Nephron progenitor cell (in vitro differentiated cells): ENCODE measurements at regions not wholly inside any gene's neighbourhood (a gene's known extent, or its start where the extent isn't known, plus 50 kb on each side); places are given as distances from the start of the nearest gene placed in this dataset.

ENCODE experiments used
- DNase-seq: peaks from one replicate; pipeline ENCODE4 v3.0.0; 2021
- H3K27ac Mint-ChIP-seq: 2 replicates; pipeline ENCODE4 v1.8.0; 2021; ENCODE audit warnings: mild to moderate bottlenecking, moderate library complexity, mixed read lengths
- H3K27me3 Mint-ChIP-seq: 2 replicates; pipeline ENCODE4 v1.8.0; 2021; ENCODE audit warnings: mild to moderate bottlenecking, low read depth, mixed read lengths; ENCODE audit not compliant: poor library complexity
- H3K36me3 Mint-ChIP-seq: 2 replicates; pipeline ENCODE4 v1.8.0; 2021; ENCODE audit warnings: low read depth, mixed read lengths
- H3K4me1 Mint-ChIP-seq: 2 replicates; pipeline ENCODE4 v1.8.0; 2021; ENCODE audit warnings: mixed read lengths
- H3K4me3 Mint-ChIP-seq: 2 replicates; pipeline ENCODE4 v1.8.0; 2021; ENCODE audit warnings: mild to moderate bottlenecking, moderate library complexity, mixed read lengths
- H3K9me3 Mint-ChIP-seq: 2 replicates; pipeline ENCODE4 v1.8.0; 2021; ENCODE audit warnings: mild to moderate bottlenecking, moderate library complexity, mixed read lengths
- TF ChIP-seq, protein P1 (sequence below): fragments of 200-600 bp; sonication (generic); IDR thresholded peaks from 2 replicates; pipeline ENCODE4 v1.5.0; 2021; ENCODE audit warnings: antibody characterized with exemption

DNA sequence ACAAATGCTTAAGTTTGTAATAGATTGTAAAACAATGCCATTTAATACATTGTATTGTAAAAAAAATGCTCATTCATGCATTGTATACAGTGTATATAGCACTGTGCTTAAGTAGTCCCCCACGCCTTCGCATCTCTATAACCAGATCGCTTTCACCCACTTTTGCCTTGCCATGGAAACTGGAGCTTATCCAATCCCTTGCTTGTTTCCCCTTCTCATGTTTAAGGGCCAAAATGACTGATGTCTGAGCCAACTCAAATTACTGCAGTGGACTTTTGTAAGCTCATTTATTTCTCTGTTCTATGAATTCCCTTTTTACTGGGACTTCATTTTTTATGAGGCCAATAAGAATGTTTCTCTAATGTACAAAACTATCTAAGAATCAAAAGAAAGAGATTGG is 730.9 kb upstream of the GJE1 start:
- no peak overlapping the region for H3K4me3 Mint-ChIP-seq
- H3K27me3 Mint-ChIP-seq, result no peaks in the 10 kb centered on the region
- TF ChIP-seq, protein P1, sequence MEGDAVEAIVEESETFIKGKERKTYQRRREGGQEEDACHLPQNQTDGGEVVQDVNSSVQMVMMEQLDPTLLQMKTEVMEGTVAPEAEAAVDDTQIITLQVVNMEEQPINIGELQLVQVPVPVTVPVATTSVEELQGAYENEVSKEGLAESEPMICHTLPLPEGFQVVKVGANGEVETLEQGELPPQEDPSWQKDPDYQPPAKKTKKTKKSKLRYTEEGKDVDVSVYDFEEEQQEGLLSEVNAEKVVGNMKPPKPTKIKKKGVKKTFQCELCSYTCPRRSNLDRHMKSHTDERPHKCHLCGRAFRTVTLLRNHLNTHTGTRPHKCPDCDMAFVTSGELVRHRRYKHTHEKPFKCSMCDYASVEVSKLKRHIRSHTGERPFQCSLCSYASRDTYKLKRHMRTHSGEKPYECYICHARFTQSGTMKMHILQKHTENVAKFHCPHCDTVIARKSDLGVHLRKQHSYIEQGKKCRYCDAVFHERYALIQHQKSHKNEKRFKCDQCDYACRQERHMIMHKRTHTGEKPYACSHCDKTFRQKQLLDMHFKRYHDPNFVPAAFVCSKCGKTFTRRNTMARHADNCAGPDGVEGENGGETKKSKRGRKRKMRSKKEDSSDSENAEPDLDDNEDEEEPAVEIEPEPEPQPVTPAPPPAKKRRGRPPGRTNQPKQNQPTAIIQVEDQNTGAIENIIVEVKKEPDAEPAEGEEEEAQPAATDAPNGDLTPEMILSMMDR, result no peak
- H3K36me3 Mint-ChIP-seq, result no peaks in the 10 kb centered on the region
- DNase-seq, result no peak
- H3K27ac Mint-ChIP-seq, result no peak overlapping the region
- H3K4me1 Mint-ChIP-seq, result peaks cover 13% of the 10 kb centered on the region
- peaks cover 4% of the 10 kb centered on the region for H3K9me3 Mint-ChIP-seq

DNA sequence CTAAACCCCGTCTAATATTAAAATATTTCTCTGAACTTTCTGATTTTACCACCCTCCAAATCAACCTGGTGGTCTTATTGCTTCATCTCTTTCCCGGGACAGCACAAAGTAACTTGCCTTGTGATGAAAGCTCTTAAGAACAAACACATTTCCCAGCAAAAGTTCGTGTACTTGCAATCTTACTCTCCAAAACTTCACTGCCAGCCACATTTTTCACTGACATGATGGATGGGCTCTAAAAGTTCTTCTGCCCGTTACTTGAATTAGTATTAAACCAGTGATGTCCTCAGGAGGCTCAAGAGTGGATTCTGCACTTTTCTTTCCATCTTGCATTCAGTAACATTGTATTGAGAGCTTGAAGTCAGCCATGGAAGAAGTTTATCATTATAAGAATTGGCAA is 731.6 kb upstream of the GJE1 start:
- no peak for DNase-seq
- TF ChIP-seq, protein P1, result no peak
- Mint-ChIP-seq H3K9me3 (no peaks in the 10 kb centered on the region), H3K4me3 (no peak overlapping the region), H3K27me3 (no peaks in the 10 kb centered on the region), H3K4me1 (peaks cover 13% of the 10 kb centered on the region), H3K36me3 (no peaks in the 10 kb centered on the region), H3K27ac (no peak overlapping the region)

- DNase-seq, result no peak
- no peaks in the 10 kb centered on the region for H3K27me3 Mint-ChIP-seq
- H3K4me1 Mint-ChIP-seq, result peaks cover 13% of the 10 kb centered on the region
- no peak overlapping the region for H3K27ac Mint-ChIP-seq
- H3K36me3 Mint-ChIP-seq, result no peaks in the 10 kb centered on the region
- no peak overlapping the region for H3K4me3 Mint-ChIP-seq
- no peaks in the 10 kb centered on the region for H3K9me3 Mint-ChIP-seq
- TF ChIP-seq, protein P1, result no peak
Measured at GRCh38 chr6:141398949-141399348, 733.8 kb upstream of the GJE1 start.

- Mint-ChIP-seq H3K27me3 (no peaks in the 10 kb centered on the region), H3K4me1 (no peaks in the 10 kb centered on the region), H3K36me3 (no peaks in the 10 kb centered on the region), H3K4me3 (no peak overlapping the region), H3K27ac (no peak overlapping the region), H3K9me3 (no peaks in the 10 kb centered on the region)
- TF ChIP-seq, protein P1, result no peak
- no peak for DNase-seq
Measured at GRCh38 chr6:141395443-141396008, 737.2 kb upstream of the GJE1 start.

- Mint-ChIP-seq H3K4me1 (no peaks in the 10 kb centered on the region), H3K9me3 (no peaks in the 10 kb centered on the region), H3K36me3 (no peaks in the 10 kb centered on the region), H3K4me3 (no peak overlapping the region), H3K27me3 (no peaks in the 10 kb centered on the region), H3K27ac (no peak overlapping the region)
- TF ChIP-seq, protein P1, result no peak
- no peak for DNase-seq
Measured at GRCh38 chr6:141394565-141395051, 738.1 kb upstream of the GJE1 start.

DNA sequence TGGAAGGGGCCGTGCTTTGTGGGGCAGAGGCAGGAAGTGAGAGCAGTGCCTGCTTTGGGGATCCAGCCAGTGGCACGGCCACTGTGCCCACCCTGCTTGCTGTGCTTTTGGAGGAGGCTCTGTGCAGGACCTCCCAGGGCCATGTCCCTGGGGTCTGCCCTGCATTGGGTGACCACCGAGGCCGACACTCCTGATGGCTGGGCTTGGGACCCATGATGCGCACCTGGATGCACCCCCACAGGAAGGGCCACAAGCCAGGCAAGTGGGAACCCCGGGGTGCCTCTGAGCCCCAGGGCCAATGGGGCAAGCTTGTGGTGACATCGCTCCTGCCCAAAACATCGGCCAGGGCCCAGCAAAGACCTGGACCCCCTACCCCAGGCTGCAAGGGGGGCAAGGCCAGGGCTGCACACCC is 738.6 kb upstream of the GJE1 start:
- DNase-seq, result no peak
- no peak overlapping the region for H3K27ac Mint-ChIP-seq
- no peaks in the 10 kb centered on the region for H3K27me3 Mint-ChIP-seq
- TF ChIP-seq, protein P1, result no peak
- H3K9me3 Mint-ChIP-seq, result no peaks in the 10 kb centered on the region
- no peaks in the 10 kb centered on the region for H3K4me1 Mint-ChIP-seq
- H3K4me3 Mint-ChIP-seq, result no peak overlapping the region
- H3K36me3 Mint-ChIP-seq, result no peaks in the 10 kb centered on the region
